GM03348 (cell line): ENCODE measurements at regions not wholly inside any gene's neighbourhood (a gene's known extent, or its start where the extent isn't known, plus 50 kb on each side); places are given as distances from the start of the nearest gene placed in this dataset.
A peak's percentile ranks its signal among the peaks of the same experiment; 100 is the strongest.

Experiments
- DNase-seq: peaks from one replicate; pipeline ENCODE4 v3.0.0; 2012; ENCODE audit warnings: low spot score

- DNase-seq: no peak
These were observed 250.8 kb downstream of the C4orf33 start for GRCh38 chr4:129346734-129347133.

GRCh38 chr4:129350834-129351721 lies 255.1 kb downstream of the C4orf33 start:
- DNase-seq: no peak

GRCh38 chr4:129352480-129352879 lies 256.5 kb downstream of the C4orf33 start:
- no peak for DNase-seq

GRCh38 chr4:129353490-129353889 lies 257.5 kb downstream of the C4orf33 start:
- DNase-seq: no peak

GRCh38 chr4:129355031-129355430 lies 259.1 kb downstream of the C4orf33 start:
- no peak for DNase-seq

- DNase-seq: no peak
These were observed 259.6 kb downstream of the C4orf33 start for GRCh38 chr4:129355516-129355915.

- peak; percentile 7 for DNase-seq
These were observed 262.6 kb downstream of the C4orf33 start for GRCh38 chr4:129358571-129358970.

- DNase-seq: no peak
These were observed 263.5 kb downstream of the C4orf33 start for GRCh38 chr4:129359461-129359860.

GRCh38 chr4:129362691-129363274 lies 266.8 kb downstream of the C4orf33 start:
- DNase-seq: peak; percentile 79

GRCh38 chr4:129364747-129365452 lies 268.9 kb downstream of the C4orf33 start:
- no peak for DNase-seq

- no peak for DNase-seq
These were observed 273.5 kb downstream of the C4orf33 start for GRCh38 chr4:129369361-129370010.

- no peak for DNase-seq
These were observed 275.1 kb downstream of the C4orf33 start for GRCh38 chr4:129371065-129371464.

GRCh38 chr4:129371926-129372325 lies 276.0 kb downstream of the C4orf33 start:
- DNase-seq: peak; percentile 9

GRCh38 chr4:129377131-129377845 lies 281.3 kb downstream of the C4orf33 start:
- DNase-seq: no peak

- no peak for DNase-seq
These were observed 282.4 kb downstream of the C4orf33 start for GRCh38 chr4:129378364-129378763.

- no peak for DNase-seq
These were observed 283.5 kb downstream of the C4orf33 start for GRCh38 chr4:129379429-129379828.

GRCh38 chr4:129384974-129385373 lies 289.0 kb downstream of the C4orf33 start:
- DNase-seq: no peak

- no peak for DNase-seq
These were observed 291.7 kb downstream of the C4orf33 start for GRCh38 chr4:129387666-129388065.

- DNase-seq: no peak
These were observed 298.0 kb downstream of the C4orf33 start for GRCh38 chr4:129393976-129394375.

- DNase-seq: no peak
These were observed 298.7 kb downstream of the C4orf33 start for GRCh38 chr4:129394635-129395034.

- no peak for DNase-seq
These were observed 307.9 kb downstream of the C4orf33 start for GRCh38 chr4:129403848-129404247.

GRCh38 chr4:129410115-129410514 lies 314.2 kb downstream of the C4orf33 start:
- no peak for DNase-seq
